ENCODE measurements at regions not wholly inside any gene's neighbourhood (a gene's known extent, or its start where the extent isn't known, plus 50 kb on each side); places are given as distances from the start of the nearest gene placed in this dataset.
"Not testable (repeated sequence)": the region's sequence is repeated elsewhere in the genome, so short reads cannot be mapped to it uniquely, and the experiment has no call there.

GRCh38 chr22:19657252-19658056, 56.8 kb upstream of the SEPTIN5 start:
- CTCF ChIA-PET, result no interaction called here
- TF ChIP-seq, protein P1, sequence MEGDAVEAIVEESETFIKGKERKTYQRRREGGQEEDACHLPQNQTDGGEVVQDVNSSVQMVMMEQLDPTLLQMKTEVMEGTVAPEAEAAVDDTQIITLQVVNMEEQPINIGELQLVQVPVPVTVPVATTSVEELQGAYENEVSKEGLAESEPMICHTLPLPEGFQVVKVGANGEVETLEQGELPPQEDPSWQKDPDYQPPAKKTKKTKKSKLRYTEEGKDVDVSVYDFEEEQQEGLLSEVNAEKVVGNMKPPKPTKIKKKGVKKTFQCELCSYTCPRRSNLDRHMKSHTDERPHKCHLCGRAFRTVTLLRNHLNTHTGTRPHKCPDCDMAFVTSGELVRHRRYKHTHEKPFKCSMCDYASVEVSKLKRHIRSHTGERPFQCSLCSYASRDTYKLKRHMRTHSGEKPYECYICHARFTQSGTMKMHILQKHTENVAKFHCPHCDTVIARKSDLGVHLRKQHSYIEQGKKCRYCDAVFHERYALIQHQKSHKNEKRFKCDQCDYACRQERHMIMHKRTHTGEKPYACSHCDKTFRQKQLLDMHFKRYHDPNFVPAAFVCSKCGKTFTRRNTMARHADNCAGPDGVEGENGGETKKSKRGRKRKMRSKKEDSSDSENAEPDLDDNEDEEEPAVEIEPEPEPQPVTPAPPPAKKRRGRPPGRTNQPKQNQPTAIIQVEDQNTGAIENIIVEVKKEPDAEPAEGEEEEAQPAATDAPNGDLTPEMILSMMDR (IDR thresholded peaks at IDR 0.05; ENCODE audit: insufficient read depth, low read length, missing control alignments), result no peak
- POLR2A ChIA-PET, result no interaction called here
- DNase-seq (ENCODE audit: low read depth, low spot score), result no peak
- H3K4me3 ChIP-seq (ENCODE audit: low read depth, low read length), result no peak overlapping the region

DNA sequence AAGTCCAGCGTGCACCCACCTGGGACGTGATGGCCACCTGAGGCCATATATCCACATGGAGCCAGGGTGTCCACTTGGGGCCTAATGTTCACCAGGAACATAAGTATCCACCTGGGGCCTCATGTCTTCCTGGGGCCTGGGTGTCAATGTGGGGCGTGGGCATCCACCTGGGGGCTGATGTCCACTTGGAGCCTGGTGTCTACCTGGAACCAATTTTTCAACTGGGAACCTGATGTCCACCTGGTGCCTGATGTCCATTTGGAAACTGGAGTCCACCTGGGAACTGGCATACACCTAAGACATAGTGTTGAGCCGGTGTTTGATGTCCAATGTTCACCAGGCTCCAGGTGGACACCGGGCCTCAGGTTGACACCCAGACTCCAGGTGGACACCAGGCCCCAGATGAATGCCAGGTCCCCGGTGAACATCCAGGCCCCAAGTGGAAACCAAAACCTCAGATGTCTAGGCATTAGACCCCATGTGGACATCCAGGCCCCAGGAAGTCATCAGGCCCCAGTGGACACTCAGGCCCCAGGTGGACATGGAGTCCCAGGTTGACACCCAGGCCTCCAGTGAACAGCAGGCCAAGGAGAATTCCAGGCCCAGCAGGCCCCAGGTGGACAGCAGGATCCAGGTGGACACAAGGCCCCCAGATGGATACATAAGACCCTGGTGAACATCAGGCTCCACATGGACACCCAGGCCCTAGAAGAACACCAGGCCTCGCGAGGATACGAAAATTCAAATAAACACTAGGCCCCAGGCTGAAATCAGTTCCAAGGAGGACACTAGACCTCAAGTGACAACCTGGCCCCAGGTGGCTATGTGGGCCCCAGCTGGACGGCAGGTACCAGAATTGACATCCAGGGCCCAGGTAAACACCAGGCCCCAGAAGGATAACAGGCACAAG, 56.0 kb upstream of the SEPTIN5 start:
- POLR2A ChIA-PET, result no interaction called here
- no peak for DNase-seq (ENCODE audit: low read depth, low spot score)
- TF ChIP-seq, protein P1 (IDR thresholded peaks at IDR 0.05; ENCODE audit: insufficient read depth, low read length, missing control alignments), result no peak
- CTCF ChIA-PET, result no interaction called here
- no peak overlapping the region for H3K4me3 ChIP-seq (ENCODE audit: low read depth, low read length)

- TF ChIP-seq, protein P1 (IDR thresholded peaks at IDR 0.05; ENCODE audit: insufficient read depth, low read length, missing control alignments), result no peak
- ChIA-PET POLR2A (no interaction called here), CTCF (no interaction called here)
- DNase-seq (ENCODE audit: low read depth, low spot score), result no peak
- no peak overlapping the region for H3K4me3 ChIP-seq (ENCODE audit: low read depth, low read length)
These were observed 55.1 kb upstream of the SEPTIN5 start for GRCh38 chr22:19658967-19659804.

DNA sequence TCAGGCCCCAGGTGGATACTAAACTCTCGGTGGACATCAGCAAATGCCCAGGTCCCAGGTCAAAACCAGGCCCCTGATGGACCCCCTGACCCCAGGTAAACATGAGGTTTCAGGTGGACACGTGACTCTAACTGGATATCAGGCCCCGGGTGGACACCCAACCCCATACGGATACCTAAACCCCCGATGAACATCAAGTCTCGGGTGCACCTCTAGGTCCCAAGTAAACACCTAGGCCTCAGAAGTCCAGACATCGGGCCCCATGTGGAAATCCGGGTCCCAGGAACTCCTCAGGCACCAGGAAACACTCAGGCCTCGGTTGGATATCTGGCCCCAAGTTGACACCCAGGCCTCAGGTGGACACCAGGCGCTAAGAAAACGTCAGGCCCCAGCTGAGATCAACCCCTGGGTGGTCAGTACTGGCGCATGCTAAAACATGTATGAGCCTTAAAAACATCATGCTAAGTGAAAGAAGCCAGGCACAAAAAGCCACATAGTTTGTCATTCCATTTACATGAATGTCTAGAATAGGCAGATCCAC, 54.4 kb upstream of the SEPTIN5 start:
- CTCF ChIA-PET, result interaction anchor here (0.8 to 1.6 kb wide), 2 partner anchors 28 to 45 kb away, joined by 3 to 4 read pairs; no protein-coding TSS in a partner anchor
- H3K4me3 ChIP-seq (ENCODE audit: low read depth, low read length), result no peak overlapping the region
- TF ChIP-seq, protein P1 (IDR thresholded peaks at IDR 0.05; ENCODE audit: insufficient read depth, low read length, missing control alignments), result no peak
- no peak for DNase-seq (ENCODE audit: low read depth, low spot score)
- POLR2A ChIA-PET, result no interaction called here

GRCh38 chr22:19660583-19660982, 53.7 kb upstream of the SEPTIN5 start:
- not testable (repeated sequence) for DNase-seq (ENCODE audit: low read depth, low spot score); H3K4me3 ChIP-seq (ENCODE audit: low read depth, low read length)
- ChIA-PET CTCF (interaction anchor here (0.8 to 1.6 kb wide), 2 partner anchors 29 to 45 kb away, joined by 3 to 4 read pairs; no protein-coding TSS in a partner anchor), POLR2A (interaction anchor here (1.2 kb wide), 1 partner anchor 302 kb away, joined by 4 read pairs; no protein-coding TSS in a partner anchor)

DNA sequence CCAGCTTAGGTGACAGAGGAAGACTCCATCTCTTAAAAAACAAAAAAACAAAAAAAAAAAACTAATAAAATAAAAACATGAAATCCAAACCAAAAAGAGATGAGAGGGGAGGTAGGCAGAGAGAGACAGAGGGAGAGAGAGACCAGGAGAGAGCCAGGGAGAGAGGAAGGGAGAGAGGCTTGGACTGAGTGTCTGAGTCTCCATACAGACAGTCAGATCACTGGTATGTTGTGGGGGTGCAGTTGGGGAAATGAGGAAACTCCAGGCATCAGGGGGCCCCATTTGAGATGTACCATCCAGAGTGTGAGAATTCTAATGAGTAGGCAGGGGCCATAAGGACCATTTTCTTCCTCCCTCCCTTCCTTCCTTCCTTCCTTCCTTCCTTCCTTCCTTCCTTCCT, 53.1 kb upstream of the SEPTIN5 start:
- CTCF ChIA-PET, result interaction anchor here (0.6 to 1.6 kb wide), 2 partner anchors 29 to 225 kb away, joined by 3 to 4 read pairs; no protein-coding TSS in a partner anchor
- POLR2A ChIA-PET, result interaction anchor here (1.2 kb wide), 1 partner anchor 302 kb away, joined by 4 read pairs; no protein-coding TSS in a partner anchor
- no peak for DNase-seq (ENCODE audit: low read depth, low spot score)

GRCh38 chr22:19662049-19662684, 52.1 kb upstream of the SEPTIN5 start:
- CTCF ChIA-PET, result interaction anchor here (3.4 kb wide), 1 partner anchor 31 kb away, joined by 20 read pairs; no protein-coding TSS in a partner anchor

More for the DNA sequence above, 53.1 kb upstream of the SEPTIN5 start:
- no peak overlapping the region for H3K4me3 ChIP-seq (ENCODE audit: low read depth, low read length)
- TF ChIP-seq, protein P1 (IDR thresholded peaks at IDR 0.05; ENCODE audit: insufficient read depth, low read length, missing control alignments), result no peak

More at GRCh38 chr22:19662049-19662684, 52.1 kb upstream of the SEPTIN5 start:
- DNase-seq (ENCODE audit: low read depth, low spot score); POLR2A ChIA-PET; H3K4me3 ChIP-seq (ENCODE audit: low read depth, low read length): not testable (repeated sequence)
